HG03108 (cell line): ENCODE measurements at regions not wholly inside any gene's neighbourhood (a gene's known extent, or its start where the extent isn't known, plus 50 kb on each side); places are given as distances from the start of the nearest gene placed in this dataset.

Source experiments
- ATAC-seq: cut with Tn5 transposase; IDR thresholded peaks from one replicate; pipeline ENCODE4 v1.9.1; 2021; ENCODE audit warnings: moderate library complexity; ENCODE audit not compliant: unreplicated experiment

DNA sequence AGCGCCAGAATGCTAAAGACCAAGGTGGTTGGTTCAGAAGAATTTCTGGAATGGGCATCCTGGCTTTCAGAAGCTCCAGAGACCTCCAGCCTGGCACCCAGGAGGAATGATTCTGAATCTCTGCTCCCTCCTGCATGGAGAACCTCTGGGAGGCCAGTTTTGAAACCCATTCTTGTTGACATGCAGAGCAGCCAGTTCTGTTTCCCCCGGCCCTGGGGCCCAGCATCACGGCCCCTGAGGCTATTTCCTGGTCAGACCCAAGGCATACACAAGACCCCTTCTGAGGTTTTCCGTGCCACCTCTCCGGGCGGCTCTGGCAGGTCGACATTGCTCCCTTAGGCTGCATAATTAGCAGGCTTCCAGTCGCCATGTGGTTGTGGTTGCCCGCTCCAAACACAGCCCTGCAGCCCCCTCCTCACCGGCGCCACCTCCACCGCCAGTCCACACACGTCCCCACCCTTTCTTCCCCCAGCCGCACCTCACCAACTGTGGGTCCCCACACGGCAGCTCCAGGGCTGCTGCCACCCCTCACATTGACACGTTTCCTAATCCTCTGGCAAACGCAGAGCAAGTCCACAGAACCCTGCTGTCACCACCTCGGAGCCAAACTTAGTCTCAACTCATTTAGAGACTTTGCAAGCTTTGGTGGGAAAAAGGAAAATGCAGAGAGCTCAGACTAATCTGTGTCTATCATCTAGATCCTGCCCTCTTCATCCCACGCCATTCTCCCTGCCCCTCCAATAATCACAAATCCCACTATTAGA is 367.1 kb downstream of the SOX9 start:
- no peak for ATAC-seq

- no peak for ATAC-seq
These were observed 367.9 kb downstream of the SOX9 start for GRCh38 chr17:72488555-72489271.

- ATAC-seq, result no peak
These were observed 368.4 kb downstream of the SOX9 start for GRCh38 chr17:72489272-72489641.

DNA sequence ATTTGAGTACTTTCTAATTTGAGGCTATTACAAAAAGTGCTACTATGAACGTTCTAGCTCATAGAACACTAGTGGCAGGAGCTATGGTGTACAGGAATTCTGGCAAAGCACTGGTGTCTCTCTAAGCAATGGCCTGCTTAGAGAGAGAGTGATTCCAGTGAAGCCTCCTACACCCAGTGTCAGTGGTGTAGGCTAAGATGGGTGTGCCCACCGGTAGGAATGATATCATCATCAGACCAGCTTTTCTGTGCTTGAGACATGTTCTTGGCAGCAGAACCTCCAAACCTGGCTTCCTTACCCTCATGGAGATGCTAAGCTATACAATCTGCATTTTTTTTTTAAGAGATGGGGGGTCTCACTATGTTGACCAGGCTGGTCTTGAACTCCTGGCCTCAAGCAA is 370.3 kb downstream of the SOX9 start:
- no peak for ATAC-seq

DNA sequence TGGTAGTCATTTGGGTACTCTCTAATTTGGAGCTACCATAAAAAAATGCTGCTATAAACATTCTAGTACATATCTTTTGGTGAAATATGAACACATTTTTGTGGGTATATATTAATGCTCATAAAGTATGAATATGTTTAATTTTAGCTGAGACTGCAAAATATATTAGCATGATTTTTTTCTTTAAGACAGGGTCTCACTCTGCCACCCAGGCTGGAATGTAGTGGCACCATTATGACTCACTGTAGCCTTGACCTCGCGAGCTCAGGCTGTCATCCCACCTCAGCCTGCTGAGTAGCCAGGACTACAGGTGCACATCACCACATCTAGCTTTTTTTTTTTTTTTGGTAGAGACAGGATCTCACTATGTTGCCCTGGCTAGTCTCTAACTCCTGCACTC is 371.7 kb downstream of the SOX9 start:
- no peak for ATAC-seq

DNA sequence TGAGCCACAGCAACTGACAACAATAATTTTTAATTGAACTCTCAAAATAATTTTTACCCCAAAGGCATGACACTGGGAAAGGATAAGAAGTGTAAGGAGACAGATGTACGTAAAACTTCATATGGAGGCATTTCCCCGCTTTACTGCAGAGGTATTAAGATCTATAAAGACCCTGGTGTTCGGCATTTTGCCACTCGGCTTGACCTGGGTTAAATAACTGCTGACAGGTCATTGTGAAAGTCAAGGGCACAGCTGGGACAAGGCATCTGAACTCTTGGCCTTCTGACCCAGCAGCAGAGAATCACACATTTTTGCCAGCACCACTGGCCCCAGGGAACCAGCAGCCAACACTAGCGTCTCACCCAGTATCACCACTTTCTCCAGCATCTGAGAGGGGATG is 372.1 kb downstream of the SOX9 start:
- no peak for ATAC-seq

GRCh38 chr17:72494566-72494965 is 373.7 kb downstream of the SOX9 start:
- no peak for ATAC-seq

- no peak for ATAC-seq
These were observed 375.6 kb downstream of the SOX9 start for GRCh38 chr17:72496461-72496860.

DNA sequence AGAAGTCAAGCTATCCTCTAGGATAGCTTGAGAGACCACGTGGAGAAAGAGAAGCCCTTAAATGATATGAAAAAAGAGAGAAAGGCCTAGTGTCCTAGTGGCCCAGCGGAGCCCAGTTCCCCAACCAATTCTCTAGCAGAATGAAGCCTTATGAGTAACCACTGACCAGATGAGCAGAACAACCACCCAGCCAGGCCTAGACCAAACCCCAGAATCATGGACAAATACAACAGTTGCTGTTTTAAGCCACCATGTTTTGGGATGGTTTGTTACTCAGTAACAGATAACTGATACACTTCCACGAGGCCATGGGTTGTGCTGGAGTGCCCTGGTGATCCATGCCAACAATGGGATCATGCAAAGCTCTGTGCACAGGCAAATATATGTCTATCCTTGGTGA is 377.1 kb downstream of the SOX9 start:
- no peak for ATAC-seq

DNA sequence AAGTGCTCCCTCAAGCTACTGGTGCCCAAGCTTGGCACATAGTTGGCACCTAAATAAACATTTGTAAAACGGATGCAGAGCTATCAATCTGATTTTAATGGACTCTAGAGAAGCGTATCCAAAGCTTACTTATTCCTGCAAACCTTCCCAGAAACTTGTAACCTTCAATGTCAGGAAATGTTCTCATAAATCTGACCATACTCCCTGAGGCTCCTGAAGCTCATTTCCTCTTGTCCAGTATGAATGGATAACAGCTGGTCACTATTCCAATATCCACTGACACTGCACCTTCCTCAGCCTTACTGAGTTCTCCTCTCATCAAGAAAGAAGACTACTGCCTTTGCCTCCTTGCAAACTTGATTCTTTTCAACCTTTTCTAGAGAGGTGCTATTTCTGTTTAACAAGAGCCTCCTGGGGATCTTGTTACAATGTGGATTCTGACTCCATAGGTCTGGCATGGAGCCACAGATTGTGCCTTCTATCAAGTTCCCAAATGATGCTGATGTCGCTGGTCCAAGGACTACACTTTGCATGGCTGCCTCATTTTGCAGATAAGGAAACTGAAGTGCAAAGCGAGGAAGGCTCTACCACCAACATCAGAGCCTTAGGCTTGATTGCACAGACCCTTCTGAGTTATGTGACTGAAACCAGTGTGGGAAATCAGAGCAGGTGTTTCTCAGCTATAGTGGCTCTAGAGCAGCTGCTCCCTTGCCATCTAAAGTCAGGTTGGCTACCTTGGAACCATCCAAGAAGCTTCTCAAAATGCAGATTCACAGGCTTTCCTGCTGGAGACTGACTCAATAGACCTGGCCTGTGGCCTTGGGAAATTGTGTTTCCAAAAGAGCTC is 377.8 kb downstream of the SOX9 start:
- no peak for ATAC-seq

- no peak for ATAC-seq
These were observed 380.9 kb downstream of the SOX9 start for GRCh38 chr17:72501404-72502370.

GRCh38 chr17:72502371-72503341 is 381.8 kb downstream of the SOX9 start:
- no peak for ATAC-seq

DNA sequence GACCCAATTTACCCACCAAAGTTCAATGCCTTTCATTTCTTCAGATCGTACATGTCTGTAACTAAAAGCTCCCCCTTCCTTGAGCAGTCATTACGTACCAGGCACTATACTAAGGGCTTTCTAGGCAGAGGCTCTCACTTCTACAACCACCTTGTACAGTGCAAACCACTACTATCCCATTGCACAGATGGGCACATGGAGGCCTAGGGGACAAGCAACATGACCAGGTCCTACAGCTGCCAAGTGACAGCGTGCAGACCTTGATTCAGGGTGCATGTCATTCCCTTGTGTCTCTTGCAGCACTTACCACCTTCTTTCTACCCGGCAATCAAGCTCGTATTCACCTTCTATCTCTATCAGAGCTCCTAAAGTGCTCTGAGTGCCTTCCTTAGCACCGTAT is 382.7 kb downstream of the SOX9 start:
- no peak for ATAC-seq

DNA sequence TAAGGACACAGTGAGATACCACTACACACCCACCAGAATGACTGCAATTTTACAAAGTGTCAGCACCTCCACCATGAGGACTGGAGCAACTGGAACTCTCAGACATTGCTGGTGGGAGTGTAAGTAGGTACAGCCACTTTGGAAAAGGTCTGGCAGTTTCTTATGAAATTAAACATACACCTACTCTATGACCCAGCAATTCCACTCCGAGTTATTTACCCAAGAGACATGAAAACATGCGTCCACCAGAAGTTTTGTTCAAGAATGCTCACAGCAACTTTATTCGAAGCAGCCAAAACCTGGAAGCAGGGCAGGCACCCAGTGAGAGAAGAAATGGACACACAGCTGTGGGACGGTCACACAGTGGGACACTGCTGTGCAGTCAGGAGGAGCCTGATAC is 384.0 kb downstream of the SOX9 start:
- ATAC-seq, result no peak

GRCh38 chr17:72506773-72507172 is 386.0 kb downstream of the SOX9 start:
- ATAC-seq, result no peak

DNA sequence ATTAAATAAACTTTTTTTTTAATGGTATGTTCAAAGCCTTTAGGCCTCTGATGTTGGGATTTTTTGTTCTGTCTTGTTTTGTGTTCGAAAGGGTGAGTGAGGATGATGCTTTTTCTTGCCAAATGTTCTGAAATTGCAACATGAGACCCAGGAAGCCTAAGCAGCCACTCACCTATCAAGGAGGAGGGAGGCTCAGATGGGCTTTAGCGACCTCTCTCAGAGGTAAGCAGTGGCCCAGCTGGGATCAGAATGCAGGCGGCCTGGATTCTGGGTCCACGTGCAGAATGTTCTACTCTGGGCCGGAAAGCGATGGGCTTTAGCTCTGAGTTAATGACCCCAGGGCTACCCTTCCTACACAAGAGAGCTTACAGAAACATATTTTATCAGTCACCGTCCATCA is 386.6 kb downstream of the SOX9 start:
- ATAC-seq, result no peak

DNA sequence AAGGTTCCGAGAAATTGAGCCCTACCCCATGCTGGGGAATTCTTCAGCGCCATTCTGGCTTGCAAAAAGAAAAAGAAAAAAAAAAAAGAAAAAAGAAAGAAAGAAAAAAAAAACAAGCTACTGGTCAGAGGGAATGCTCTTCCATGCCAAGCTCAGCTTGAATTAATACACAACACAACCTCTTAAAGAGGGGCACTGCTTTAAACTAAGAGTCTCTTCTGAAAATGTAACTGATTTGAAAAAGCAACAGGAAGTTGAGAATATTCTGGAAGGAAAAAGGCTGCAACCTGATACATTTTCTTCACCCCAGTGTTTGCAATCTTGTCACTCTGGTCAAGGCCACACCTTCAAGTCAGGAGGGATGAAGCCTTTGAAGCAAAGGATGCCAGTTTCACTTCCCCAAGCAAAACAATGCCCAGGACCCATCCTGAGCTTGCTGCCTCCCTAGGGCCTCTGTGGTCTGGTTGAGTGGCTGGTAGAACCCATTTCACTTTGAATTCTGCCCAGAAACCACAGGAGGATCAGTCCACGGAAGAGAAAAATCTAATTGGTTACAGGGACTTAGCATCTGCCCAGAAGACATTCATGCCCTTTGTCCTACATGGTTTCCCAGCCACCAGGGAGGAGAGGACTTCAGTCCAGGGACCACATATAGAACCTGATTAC is 389.7 kb downstream of the SOX9 start:
- ATAC-seq, result peak; percentile 70

- ATAC-seq, result no peak
These were observed 390.4 kb downstream of the SOX9 start for GRCh38 chr17:72511242-72511641.

- ATAC-seq, result no peak
These were observed 391.1 kb downstream of the SOX9 start for GRCh38 chr17:72511874-72512273.
